Immature natural killer cell (primary cell): ENCODE measurements at regions not wholly inside any gene's neighbourhood (a gene's known extent, or its start where the extent isn't known, plus 50 kb on each side); places are given as distances from the start of the nearest gene placed in this dataset.

Experiments
- DNase-seq, 3 donors: peaks; one replicate each; pipeline ENCODE4 v3.0.0; 2022; ENCODE audit warnings: mixed read lengths in 1 of 3
- H3K27ac Mint-ChIP-seq, 6 donors: one replicate each; pipeline ENCODE4 v1.8.0; 2020; ENCODE audit warnings: mixed read lengths in 6 of 6, mild to moderate bottlenecking in 5 of 6, inconsistent platforms in 4 of 6, moderate library complexity in 3 of 6
- H3K27me3 Mint-ChIP-seq, 3 donors: one replicate each; pipeline ENCODE4 v1.8.0; 2020 to 2021; ENCODE audit warnings: low read depth in 3 of 3, mild to moderate bottlenecking in 3 of 3, mixed read lengths in 3 of 3, moderate library complexity in 3 of 3, inconsistent platforms in 1 of 3
- H3K36me3 Mint-ChIP-seq, 3 donors: one replicate each; pipeline ENCODE4 v1.8.0; 2020; ENCODE audit warnings: mixed read lengths in 3 of 3, inconsistent platforms in 2 of 3, mild to moderate bottlenecking in 2 of 3
- H3K4me1 Mint-ChIP-seq, 2 donors: one replicate each; pipeline ENCODE4 v1.8.0; 2020; ENCODE audit warnings: inconsistent platforms in 2 of 2, mild to moderate bottlenecking in 2 of 2, mixed read lengths in 2 of 2, moderate library complexity in 1 of 2
- H3K4me3 Mint-ChIP-seq, 5 donors: one replicate each; pipeline ENCODE4 v1.8.0; 2020; ENCODE audit warnings: mild to moderate bottlenecking in 5 of 5, mixed read lengths in 5 of 5, inconsistent platforms in 3 of 5, moderate library complexity in 3 of 5
- H3K9me3 Mint-ChIP-seq, 6 donors: one replicate each; pipeline ENCODE4 v1.8.0; 2020; ENCODE audit warnings: mild to moderate bottlenecking in 6 of 6, mixed read lengths in 6 of 6, inconsistent platforms in 4 of 6, moderate library complexity in 3 of 6

DNA sequence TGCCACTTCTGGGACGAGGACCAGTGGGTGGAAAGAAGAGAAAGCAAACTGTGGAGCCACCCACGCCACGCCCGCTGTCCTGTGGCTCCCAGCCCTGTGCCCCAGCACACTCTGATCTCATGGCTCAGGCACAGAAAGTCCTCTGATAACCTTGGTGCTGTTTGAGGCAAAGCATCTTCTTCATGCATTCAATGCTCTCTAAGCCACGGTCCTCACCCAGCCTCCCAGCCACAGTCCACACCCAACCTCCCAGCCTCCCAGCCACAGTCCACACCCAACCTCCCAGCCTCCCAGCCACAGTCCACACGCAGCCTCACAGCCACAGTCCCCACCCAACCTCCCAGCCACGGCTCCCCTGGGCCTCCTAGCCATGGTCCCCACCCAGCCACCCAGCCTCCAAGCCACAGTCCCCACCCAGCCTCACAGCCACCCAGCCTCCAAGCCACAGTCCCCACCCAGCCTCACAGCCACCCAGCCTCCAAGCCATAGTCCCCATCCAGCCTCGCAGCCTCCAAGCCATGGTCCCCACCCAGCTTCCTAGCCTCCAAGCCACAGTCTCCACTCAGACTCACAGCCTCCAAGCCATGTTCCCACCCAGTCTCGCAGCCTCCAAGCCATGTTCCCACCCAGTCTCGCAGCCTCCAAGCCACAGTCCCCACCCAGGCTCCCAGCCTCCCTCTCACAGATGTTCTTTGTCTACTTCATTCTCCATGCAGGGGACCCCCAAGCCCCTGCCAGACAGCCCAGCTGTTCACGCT lies 74.9 kb downstream of the SOX1 start:
- peaks cover 2 to 5% (median 2%) of the 10 kb centered on the region in 3 donors for H3K27me3 Mint-ChIP-seq
- H3K36me3 Mint-ChIP-seq, result no peaks in the 10 kb centered on the region
- H3K27ac Mint-ChIP-seq, result no peak overlapping the region
- no peaks in the 10 kb centered on the region for H3K4me1 Mint-ChIP-seq
- no peak for DNase-seq
- no peaks in the 10 kb centered on the region for H3K9me3 Mint-ChIP-seq
- no peak overlapping the region for H3K4me3 Mint-ChIP-seq

DNA sequence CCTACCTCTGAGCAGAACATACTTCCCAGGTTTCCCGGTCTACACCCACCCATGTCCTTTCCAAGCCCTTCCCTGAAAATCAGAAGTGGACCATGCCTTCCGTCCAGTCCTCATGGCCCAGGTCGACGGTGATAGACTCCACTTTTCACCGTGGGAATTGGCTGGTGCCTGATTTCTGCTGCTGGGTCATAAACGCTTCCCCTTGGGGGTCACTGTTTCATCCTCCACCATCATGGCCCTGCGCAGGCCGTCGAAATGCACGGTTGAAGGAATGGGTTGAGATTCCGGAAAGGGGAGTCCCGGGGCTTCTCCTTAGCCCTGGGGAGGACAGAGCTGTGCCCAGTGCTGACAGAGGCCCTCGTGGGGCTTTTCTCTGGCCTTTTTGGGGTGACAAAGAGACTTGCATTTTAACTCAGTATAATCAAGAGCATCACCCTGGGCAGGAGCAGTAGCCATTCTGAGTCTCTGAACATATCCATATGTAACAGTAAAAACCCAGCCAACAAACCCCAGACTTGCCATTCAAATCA lies 75.5 kb downstream of the SOX1 start:
- Mint-ChIP-seq H3K27ac (no peak overlapping the region), H3K27me3 (peaks cover 2 to 5% (median 2%) of the 10 kb centered on the region in 3 donors), H3K4me3 (no peak overlapping the region), H3K9me3 (peaks cover 0 to 1% (median 0%) of the 10 kb centered on the region in 6 donors), H3K36me3 (no peaks in the 10 kb centered on the region), H3K4me1 (no peaks in the 10 kb centered on the region)
- DNase-seq, result no peak

DNA sequence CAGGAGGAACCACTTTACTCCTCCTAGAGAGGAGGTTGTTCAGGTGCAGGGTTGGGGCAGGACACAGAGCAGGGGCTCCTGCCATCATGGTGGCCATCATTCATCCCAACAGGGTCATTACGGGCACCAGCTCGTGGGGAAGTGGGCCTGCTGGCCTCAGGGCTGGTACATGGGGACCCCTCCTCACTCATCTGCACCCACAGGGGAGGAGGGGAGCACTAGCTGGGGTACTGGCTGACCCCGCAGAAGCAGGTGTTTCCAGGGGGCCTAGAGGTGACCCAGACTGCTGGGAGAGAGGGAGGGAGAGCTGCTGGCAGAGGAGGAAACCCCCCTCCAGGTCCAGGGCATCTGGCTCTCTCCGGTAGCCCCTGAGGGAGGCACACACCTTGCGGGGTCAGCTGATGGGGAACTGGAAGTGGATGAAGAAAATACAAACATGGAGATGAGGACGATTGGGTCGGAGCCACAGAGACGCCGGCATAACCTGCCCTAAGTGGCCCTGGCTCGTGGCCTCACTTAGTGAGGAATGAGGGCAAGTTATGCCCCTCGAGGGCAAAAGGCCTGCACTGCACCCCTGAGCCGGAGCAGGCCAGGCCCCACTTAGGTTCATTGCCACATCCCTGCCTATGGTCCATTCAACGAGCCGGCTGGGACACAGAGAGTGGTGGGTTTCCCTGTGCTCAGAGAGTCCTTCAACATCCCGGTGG lies 76.2 kb downstream of the SOX1 start:
- no peaks in the 10 kb centered on the region for H3K36me3 Mint-ChIP-seq
- DNase-seq, result no peak
- no peak overlapping the region for H3K4me3 Mint-ChIP-seq
- H3K4me1 Mint-ChIP-seq, result no peaks in the 10 kb centered on the region
- H3K9me3 Mint-ChIP-seq, result peaks cover 0 to 1% (median 0%) of the 10 kb centered on the region in 6 donors
- H3K27ac Mint-ChIP-seq, result no peak overlapping the region
- H3K27me3 Mint-ChIP-seq, result peaks cover 2% of the 10 kb centered on the region in 3 donors

DNA sequence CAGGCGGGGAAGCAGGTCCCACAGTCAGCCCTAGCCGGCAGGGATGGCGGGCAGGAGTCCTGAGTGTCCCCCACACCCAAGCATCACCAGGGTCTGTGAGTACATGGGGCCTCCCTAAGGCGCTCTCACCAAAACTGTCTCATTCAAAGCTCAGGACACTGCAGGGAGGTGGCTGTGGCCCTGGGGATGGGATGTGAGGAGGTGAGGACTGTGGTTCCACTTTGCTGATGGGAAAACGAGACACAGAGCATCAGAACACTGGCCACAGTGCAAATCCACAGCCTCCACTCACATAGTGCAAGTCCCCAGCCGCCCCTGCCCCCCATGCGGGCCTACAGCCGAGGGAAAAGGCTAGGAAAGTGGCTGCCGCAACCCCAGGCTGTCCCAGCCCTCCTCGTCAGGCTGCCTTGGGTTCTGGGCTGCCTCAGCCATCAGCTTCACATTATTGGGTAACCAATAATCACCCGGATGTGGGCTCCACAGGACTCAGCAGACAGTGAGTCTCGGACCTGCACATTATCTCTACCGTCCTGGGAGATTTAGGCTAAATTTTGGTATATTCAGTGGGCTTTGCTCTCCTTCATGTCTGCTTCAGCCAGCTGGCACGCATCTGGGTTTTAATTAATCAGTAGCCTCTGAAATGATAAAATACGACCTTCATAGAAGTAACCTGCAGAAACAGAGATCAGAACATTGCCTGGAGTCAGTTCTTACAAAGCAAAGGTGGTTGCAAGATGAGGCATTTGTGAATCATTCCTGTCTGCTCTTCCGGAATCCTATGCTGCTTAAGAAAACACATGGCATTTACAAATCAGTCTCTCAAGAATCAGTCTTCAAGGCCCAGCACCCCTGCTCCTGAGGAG lies 77.0 kb downstream of the SOX1 start:
- DNase-seq, result no peak
- Mint-ChIP-seq H3K27ac (no peak overlapping the region), H3K9me3 (peaks cover 0 to 1% (median 0%) of the 10 kb centered on the region in 6 donors), H3K36me3 (no peaks in the 10 kb centered on the region), H3K4me1 (no peaks in the 10 kb centered on the region), H3K4me3 (no peak overlapping the region), H3K27me3 (peaks cover 0 to 2% (median 2%) of the 10 kb centered on the region in 3 donors)

DNA sequence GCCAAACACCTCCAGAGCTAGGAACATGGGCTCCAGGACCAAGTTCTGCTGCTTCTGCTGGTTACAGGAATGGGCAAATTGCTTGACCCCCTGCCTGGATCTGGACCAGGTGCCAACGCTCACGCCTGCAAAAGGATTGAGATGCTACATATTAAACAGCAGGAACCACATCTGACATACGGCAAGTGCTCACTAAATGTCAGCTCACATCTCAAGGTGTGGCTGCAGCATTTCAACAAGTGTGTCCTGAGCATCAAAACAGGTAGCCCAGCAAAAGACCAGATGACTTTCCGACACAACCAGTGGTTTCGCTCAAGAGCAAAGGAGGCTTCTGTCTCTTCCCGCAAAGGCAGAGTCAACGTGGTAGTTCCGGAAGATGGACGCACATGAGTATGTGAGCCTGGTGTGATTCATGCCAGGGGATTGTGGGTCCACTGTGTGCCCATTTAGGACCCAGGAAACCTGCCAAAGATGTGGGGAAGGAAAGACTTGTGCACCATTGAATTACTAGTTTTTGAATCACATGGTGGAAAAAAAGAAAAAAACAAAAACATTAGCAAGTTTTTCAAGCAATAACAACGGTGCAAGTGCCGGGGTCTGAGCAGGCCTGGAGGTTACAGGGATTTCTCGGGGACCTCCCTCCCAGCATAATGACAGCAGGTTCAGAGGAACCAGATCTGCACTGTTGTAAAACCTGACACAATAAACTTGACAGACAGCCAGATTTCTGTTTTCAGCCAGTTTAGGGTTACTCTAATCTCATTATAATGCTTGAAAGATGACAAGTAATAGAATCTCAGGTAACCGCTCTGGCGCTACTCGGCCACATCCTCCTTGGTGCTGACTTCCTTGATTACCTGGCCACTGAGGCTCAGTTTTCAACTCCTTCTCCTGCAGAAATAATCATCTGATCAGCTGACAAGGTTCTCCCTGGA lies 77.9 kb downstream of the SOX1 start:
- Mint-ChIP-seq H3K9me3 (peaks cover 0 to 1% (median 0%) of the 10 kb centered on the region in 6 donors), H3K27me3 (peaks cover 0 to 2% (median 2%) of the 10 kb centered on the region in 3 donors), H3K4me3 (no peak overlapping the region), H3K36me3 (no peaks in the 10 kb centered on the region), H3K27ac (peak overlapping the region in 1 of 6 donors; percentile 23), H3K4me1 (no peaks in the 10 kb centered on the region)
- DNase-seq, result no peak

DNA sequence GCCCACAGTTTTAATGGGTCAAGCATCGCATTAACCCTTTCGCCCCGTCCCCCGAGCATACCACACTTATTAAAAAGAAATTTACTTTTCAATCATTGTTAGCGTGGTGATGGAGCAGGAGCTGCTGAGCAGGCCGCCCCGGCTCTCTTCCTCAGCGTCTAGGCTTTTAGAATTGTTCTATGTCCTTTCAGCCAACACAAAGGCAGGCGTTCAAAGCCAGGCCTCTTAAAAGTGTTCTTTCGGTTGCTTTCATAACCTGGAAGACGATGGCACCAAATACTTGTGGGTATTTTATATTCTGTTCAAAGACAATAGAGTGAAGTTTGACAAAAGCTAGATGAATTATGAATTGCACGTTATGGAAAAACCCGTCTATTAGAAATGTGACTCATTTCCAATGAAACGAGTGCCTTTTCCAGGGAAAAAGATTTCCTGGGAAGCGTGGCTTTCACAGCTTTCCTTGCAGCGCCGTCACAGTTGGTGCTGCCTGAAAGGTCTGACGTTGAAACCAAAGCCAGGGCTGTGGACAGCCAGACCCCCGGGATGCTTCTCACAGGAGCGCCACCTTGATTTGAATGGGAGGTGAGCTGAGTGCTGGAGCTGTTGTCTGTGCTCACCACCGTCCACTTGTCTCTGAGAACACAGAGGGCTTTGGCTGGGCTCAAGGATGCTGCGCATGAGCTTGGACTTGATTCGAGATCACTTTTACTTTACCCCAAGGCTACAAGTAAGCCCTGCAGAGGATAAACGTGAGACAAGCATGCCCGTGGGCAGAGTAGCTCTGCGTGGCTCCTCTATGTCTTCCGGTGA lies 78.8 kb downstream of the SOX1 start:
- Mint-ChIP-seq H3K27ac (no peak overlapping the region), H3K36me3 (no peaks in the 10 kb centered on the region), H3K4me1 (no peaks in the 10 kb centered on the region), H3K27me3 (peaks cover 0 to 2% (median 0%) of the 10 kb centered on the region in 3 donors), H3K9me3 (peaks cover 0 to 1% (median 0%) of the 10 kb centered on the region in 6 donors), H3K4me3 (no peak overlapping the region)
- DNase-seq, result no peak

DNA sequence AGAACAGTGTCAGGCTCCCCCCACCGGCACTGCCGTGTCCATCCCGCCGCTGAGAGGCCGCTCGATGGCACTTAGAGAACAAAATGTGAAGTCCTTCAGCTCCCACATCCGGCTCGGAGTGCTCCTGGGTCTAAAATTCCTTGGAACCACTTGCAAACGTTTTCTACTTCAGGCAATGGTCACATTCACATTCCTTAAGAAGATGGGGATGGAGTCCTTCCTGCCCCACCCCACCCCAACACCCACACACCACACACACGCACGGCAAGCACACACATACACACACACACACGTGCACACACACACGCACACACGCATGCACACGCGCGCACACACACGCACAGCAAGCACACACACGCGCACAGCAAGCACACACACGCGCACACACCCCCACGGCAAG lies 83.4 kb downstream of the SOX1 start:
- no peak for DNase-seq
- no peaks in the 10 kb centered on the region for H3K4me1 Mint-ChIP-seq
- H3K36me3 Mint-ChIP-seq, result no peaks in the 10 kb centered on the region
- H3K27ac Mint-ChIP-seq, result no peak overlapping the region
- no peak overlapping the region for H3K4me3 Mint-ChIP-seq
- H3K27me3 Mint-ChIP-seq, result no peaks in the 10 kb centered on the region
- H3K9me3 Mint-ChIP-seq, result peaks cover 0 to 1% (median 0%) of the 10 kb centered on the region in 6 donors

DNA sequence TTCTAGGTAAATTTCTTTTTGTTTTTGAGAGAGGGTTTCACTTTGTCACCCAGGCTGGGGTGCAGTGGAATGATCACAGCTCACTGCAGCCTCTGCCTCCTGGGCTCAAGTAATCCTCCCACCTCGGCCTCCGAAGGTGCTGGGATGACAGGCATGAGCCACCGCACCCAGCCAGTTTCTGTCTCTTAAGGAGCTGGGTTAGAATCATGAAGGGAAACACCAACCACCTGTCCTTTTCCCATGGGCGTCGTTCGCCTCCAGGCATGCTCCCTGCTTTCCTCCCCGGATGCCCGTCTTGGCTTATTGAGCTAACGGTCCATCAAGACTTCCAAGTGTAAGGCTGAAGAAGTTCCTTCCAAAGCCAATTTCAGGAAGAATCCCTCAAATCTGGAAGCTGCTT lies 85.9 kb downstream of the SOX1 start:
- H3K9me3 Mint-ChIP-seq, result peaks cover 0 to 5% (median 0%) of the 10 kb centered on the region in 6 donors
- H3K36me3 Mint-ChIP-seq, result no peaks in the 10 kb centered on the region
- no peaks in the 10 kb centered on the region for H3K4me1 Mint-ChIP-seq
- peak overlapping the region in 1 of 6 donors; percentile 17 for H3K27ac Mint-ChIP-seq
- no peak for DNase-seq
- H3K27me3 Mint-ChIP-seq, result peaks cover 0 to 4% (median 0%) of the 10 kb centered on the region in 3 donors
- H3K4me3 Mint-ChIP-seq, result no peak overlapping the region

DNA sequence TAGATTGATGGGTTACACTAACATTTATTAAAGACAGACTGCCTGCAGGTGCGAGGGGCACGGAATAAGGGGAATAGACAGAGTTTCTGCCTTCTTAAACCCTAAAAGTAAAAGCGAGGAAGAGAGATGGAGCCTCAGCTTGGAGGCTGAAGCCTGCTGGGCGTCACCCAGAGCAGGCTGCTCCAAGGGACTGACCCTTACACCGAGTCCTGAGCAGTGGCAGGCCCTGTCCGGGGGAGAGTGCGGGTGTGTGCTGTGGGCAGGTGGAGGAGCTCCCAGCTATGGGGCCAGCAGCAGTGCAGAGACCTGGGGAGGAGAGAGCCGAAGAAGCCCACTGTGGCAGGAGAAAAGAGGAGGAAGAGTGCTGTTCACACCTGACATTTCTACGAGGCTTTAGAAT lies 86.4 kb downstream of the SOX1 start:
- Mint-ChIP-seq H3K4me1 (no peaks in the 10 kb centered on the region), H3K27ac (no peak overlapping the region), H3K9me3 (peaks cover 0 to 7% (median 0%) of the 10 kb centered on the region in 6 donors), H3K36me3 (no peaks in the 10 kb centered on the region), H3K4me3 (no peak overlapping the region), H3K27me3 (peaks cover 0 to 4% (median 2%) of the 10 kb centered on the region in 3 donors)
- DNase-seq, result no peak

DNA sequence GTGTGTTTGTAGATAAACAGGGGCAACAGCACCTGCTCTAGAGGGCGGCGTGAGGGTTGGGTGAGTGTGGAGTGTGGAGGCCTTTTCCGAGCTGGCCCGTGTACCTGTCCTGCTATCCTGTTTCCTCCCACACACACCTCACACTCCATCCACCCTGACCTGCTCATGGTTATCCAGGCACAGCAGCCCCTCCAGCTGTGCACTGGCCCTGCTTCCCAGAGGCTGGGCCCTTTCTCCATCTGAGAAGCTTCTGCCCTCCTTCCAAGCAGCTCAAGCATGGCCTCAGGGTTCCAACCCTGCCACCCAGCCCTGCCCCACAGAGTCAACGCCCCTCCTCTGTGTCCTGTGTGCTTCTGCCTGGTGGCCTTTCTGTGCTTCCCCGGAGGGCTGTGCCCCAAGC lies 86.9 kb downstream of the SOX1 start:
- no peaks in the 10 kb centered on the region for H3K4me1 Mint-ChIP-seq
- H3K36me3 Mint-ChIP-seq, result no peaks in the 10 kb centered on the region
- H3K4me3 Mint-ChIP-seq, result no peak overlapping the region
- peaks cover 0 to 7% (median 0%) of the 10 kb centered on the region in 6 donors for H3K9me3 Mint-ChIP-seq
- DNase-seq, result no peak
- no peak overlapping the region for H3K27ac Mint-ChIP-seq
- H3K27me3 Mint-ChIP-seq, result peaks cover 0 to 4% (median 2%) of the 10 kb centered on the region in 3 donors

DNA sequence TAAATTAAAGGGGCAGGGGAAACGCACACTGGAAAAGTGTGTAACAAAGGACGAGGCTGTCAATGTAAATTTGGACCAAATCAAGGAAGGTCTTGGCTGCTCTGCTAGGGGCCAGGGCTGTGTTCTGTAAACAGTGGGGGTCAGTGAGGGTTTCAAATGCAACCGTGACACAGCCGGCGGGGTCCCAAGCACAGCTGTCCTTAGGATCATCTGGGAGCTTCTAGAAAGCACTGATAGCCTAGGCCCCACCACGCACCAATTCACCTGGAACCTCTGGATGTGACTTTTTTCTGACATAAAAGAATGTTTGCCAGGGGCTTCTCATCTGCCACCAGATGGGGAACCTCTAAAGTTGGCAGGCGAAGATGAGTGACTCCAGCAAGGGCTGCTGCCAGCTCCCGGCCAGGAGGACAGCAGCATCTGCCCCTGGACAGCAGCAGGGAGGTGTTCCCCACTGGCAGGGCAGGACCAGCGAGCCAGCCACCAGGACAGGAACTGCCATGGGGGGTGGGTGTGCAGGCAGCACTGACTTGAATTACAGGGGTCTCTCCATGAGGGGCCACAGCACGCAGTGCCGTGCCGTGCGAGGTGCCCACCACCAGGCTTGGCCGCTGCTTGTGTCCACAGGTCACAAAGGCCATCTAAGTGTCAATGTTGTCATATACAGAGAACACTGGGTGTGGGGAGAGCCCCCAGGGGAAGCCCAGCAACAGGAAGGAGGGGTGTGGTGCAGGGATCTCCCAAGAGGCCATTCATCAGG lies 87.5 kb downstream of the SOX1 start:
- Mint-ChIP-seq H3K27me3 (peaks cover 0 to 4% (median 2%) of the 10 kb centered on the region in 3 donors), H3K9me3 (peaks cover 0 to 7% (median 0%) of the 10 kb centered on the region in 6 donors), H3K4me3 (no peak overlapping the region), H3K27ac (no peak overlapping the region), H3K36me3 (no peaks in the 10 kb centered on the region), H3K4me1 (no peaks in the 10 kb centered on the region)
- no peak for DNase-seq

DNA sequence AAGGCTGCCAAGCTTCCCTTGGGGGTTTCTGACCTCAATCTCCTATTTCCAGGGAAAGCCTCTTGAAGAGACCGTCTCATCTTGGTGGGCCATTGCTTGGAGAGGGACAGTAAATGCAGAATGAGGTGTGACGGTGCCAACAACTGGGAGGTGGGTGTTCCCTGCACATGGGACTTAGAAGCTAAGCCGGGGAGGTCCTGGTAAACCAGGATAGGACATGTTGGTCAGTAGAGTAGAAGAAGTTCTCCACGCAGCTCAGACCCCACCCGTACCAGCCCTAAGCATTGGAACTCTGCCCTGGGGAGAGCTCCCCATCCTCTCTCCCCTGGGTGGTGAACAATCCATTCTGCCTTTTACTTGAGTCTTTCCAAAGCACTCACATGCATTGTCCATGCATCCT lies 92.0 kb downstream of the SOX1 start:
- Mint-ChIP-seq H3K36me3 (no peaks in the 10 kb centered on the region), H3K4me1 (no peaks in the 10 kb centered on the region), H3K27me3 (peaks cover 2 to 6% (median 4%) of the 10 kb centered on the region in 3 donors), H3K9me3 (peaks cover 0 to 7% (median 0%) of the 10 kb centered on the region in 6 donors), H3K4me3 (no peak overlapping the region), H3K27ac (no peak overlapping the region)
- no peak for DNase-seq
